Suprapubic skin (tissue), 4 donors: ENCODE measurements at regions not wholly inside any gene's neighbourhood (a gene's known extent, or its start where the extent isn't known, plus 50 kb on each side); places are given as distances from the start of the nearest gene placed in this dataset.

Experiments used
- EP300 ChIP-seq: sonication (generic); formaldehyde crosslinking; IDR thresholded peaks from one replicate; pipeline ENCODE4 v1.6.1; 2017; ENCODE audit warnings: antibody characterized with exemption
- POLR2A ChIP-seq, 2 donors: fragments of 450-650 bp; IDR thresholded peaks; one replicate each; pipeline ENCODE4 v1.6.1; 2017; ENCODE audit warnings: antibody characterized with exemption in 2 of 2, mild to moderate bottlenecking in 2 of 2, moderate library complexity in 2 of 2
- POLR2AphosphoS5 ChIP-seq, 3 donors: sonication (generic); formaldehyde crosslinking; IDR thresholded peaks; one replicate each; pipeline ENCODE4 v1.6.1; 2017; ENCODE audit warnings: antibody characterized with exemption in 3 of 3
- TF ChIP-seq, protein P1 (sequence below), 2 donors: fragments of 200-600 bp in 1 of 2; fragments of 450-650 bp in 1 of 2; sonication (generic) in 1 of 2; IDR thresholded peaks; one replicate each; pipeline ENCODE4 v1.5.1; 2016 to 2019; ENCODE audit warnings: antibody characterized with exemption in 2 of 2, mild to moderate bottlenecking in 1 of 2, moderate library complexity in 1 of 2

DNA sequence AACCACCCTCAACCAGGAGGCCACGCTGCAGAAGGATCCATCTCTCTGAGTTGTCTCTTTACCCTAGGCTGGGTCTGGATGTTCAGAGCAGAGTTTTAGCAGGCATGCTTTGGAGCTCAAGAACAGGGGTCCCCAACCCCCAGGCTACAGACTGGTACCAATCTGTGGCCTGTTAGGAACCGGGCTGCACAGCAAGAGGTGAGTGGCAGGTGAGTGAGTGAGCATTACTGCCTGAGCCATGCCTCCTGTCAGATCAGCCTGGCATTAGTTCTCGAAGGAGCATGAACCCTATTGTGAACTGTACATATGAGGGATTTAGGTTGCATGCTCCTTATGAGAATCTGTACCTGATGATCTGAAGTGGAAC is 172.5 kb downstream of the UXS1 start:
- TF ChIP-seq, protein P1, sequence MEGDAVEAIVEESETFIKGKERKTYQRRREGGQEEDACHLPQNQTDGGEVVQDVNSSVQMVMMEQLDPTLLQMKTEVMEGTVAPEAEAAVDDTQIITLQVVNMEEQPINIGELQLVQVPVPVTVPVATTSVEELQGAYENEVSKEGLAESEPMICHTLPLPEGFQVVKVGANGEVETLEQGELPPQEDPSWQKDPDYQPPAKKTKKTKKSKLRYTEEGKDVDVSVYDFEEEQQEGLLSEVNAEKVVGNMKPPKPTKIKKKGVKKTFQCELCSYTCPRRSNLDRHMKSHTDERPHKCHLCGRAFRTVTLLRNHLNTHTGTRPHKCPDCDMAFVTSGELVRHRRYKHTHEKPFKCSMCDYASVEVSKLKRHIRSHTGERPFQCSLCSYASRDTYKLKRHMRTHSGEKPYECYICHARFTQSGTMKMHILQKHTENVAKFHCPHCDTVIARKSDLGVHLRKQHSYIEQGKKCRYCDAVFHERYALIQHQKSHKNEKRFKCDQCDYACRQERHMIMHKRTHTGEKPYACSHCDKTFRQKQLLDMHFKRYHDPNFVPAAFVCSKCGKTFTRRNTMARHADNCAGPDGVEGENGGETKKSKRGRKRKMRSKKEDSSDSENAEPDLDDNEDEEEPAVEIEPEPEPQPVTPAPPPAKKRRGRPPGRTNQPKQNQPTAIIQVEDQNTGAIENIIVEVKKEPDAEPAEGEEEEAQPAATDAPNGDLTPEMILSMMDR (IDR thresholded peaks at IDR 0.05): no peak
- TF ChIP-seq POLR2A (IDR thresholded peaks at IDR 0.05) (no peak), EP300 (no peak), POLR2AphosphoS5 (IDR thresholded peaks at IDR 0.05) (no peak)
